Mucosa of descending colon (tissue), 3 donors: ENCODE measurements at regions not wholly inside any gene's neighbourhood (a gene's known extent, or its start where the extent isn't known, plus 50 kb on each side); places are given as distances from the start of the nearest gene placed in this dataset.

Source experiments
- ATAC-seq: fragments of 200-7000 bp; cut with Tn5 transposase; one replicate; pipeline ENCODE4 v1.9.1; 2020; ENCODE audit warnings: mild to moderate bottlenecking, moderate library complexity
- DNase-seq, 3 donors: peaks; one replicate each; pipeline ENCODE4 v3.0.0-alpha.2; 2020
- H3K36me3 ChIP-seq: fragments of 200-600 bp; one replicate; pipeline ENCODE4 v1.8.0; 2021; ENCODE audit warnings: low read depth, mild to moderate bottlenecking
- H3K4me1 ChIP-seq: fragments of 200-600 bp; one replicate; pipeline ENCODE4 v1.8.0; 2021; ENCODE audit warnings: low read depth, mild to moderate bottlenecking
- H3K4me3 ChIP-seq: fragments of 200-600 bp; one replicate; pipeline ENCODE4 v1.8.0; 2021; ENCODE audit warnings: mild to moderate bottlenecking
- H3K9me3 ChIP-seq: fragments of 200-600 bp; one replicate; pipeline ENCODE4 v1.8.0; 2021; ENCODE audit warnings: mild to moderate bottlenecking
- CTCF ChIP-seq: fragments of 200-600 bp; IDR thresholded peaks from one replicate; pipeline ENCODE4 v1.8.0; 2022; ENCODE audit warnings: antibody characterized with exemption, mild to moderate bottlenecking
- intact Hi-C, 2 donors: fragments of 100-400 bp; cut with DNase I in 1 of 2; cut with micrococcal nuclease in 1 of 2; formaldehyde crosslinking; loops; one replicate each; pipeline versions ENCODE4 v1.11.0 to v1.11.1; 2022; cut with DNase I, micrococcal nuclease
- donor health status: DM: no; HTN: no; CAD: no; lungs with moderate emphysema.
- donor health status: DM: no; HTN: no; CAD: no.
- donor health status: DM: no; HTN: yes; CAD: no.

- intact Hi-C loops, result no loop called here
- Histone ChIP-seq H3K36me3 (no peaks in the 10 kb centered on the region), H3K4me3 (no peak overlapping the region), H3K9me3 (no peaks in the 10 kb centered on the region), H3K4me1 (no peaks in the 10 kb centered on the region)
- ATAC-seq, result no peak
- no peak for DNase-seq
- no peak for TF ChIP-seq CTCF
Measured at GRCh38 chr6:139647016-139647415, 272.6 kb upstream of the CITED2 start.

DNA sequence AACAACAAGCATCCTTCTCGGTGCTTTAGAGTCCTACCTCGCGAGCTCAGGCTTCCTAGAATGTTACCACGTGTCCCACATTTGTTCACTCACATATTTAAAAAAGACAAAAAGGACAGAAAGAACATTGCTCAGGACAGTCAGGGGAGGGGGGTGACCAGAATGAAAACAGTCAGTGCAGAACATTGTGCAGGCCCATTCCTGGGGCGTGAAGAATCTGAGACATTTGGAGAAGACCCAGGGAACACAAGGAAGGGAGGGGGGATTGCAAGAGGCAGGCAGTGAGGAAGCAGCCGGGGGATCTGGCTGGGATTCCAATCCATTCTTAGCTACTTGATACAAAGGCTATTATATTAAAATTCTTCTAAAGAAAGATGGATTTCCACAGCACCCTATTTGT is 270.4 kb upstream of the CITED2 start:
- DNase-seq, result no peak
- Histone ChIP-seq H3K4me3 (no peak overlapping the region), H3K4me1 (no peaks in the 10 kb centered on the region), H3K36me3 (no peaks in the 10 kb centered on the region), H3K9me3 (no peaks in the 10 kb centered on the region)
- no peak for ATAC-seq
- intact Hi-C loops, result no loop called here
- TF ChIP-seq CTCF, result no peak

- intact Hi-C loops, result no loop called here
Measured at GRCh38 chr6:139643986-139644385, 269.5 kb upstream of the CITED2 start.

GRCh38 chr6:139642346-139642745 is 267.9 kb upstream of the CITED2 start:
- no peak for TF ChIP-seq CTCF
- Histone ChIP-seq H3K4me3 (no peak overlapping the region), H3K36me3 (no peaks in the 10 kb centered on the region), H3K4me1 (no peaks in the 10 kb centered on the region), H3K9me3 (no peaks in the 10 kb centered on the region)
- no peak for ATAC-seq
- no peak for DNase-seq
- intact Hi-C loops, result no loop called here

More at GRCh38 chr6:139643986-139644385, 269.5 kb upstream of the CITED2 start:
- DNase-seq, result no peak
- no peak for ATAC-seq
- Histone ChIP-seq H3K4me1 (no peaks in the 10 kb centered on the region), H3K4me3 (no peak overlapping the region), H3K36me3 (no peaks in the 10 kb centered on the region), H3K9me3 (no peaks in the 10 kb centered on the region)
- TF ChIP-seq CTCF, result no peak

DNA sequence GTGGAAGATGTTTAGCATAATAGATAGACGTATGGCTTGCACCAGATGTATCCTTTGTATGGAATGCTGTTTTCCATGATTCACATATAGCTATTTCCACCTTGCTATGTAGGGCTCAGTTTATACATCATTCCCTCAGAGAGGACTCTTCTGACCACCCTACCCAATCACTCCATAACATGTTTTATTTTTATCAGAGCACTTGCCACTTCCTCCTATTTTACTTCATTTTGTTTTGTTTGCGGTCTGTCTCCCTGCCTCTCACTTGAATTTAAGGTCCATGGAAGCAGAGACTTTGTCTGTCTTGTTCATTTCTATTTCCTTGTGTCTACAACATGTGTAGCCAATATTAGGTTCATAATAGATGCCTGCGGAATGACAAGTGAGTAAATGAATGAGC is 266.9 kb upstream of the CITED2 start:
- DNase-seq (no peak), ATAC-seq (no peak)
- intact Hi-C loops, result no loop called here
- Histone ChIP-seq H3K4me1 (no peaks in the 10 kb centered on the region), H3K9me3 (no peaks in the 10 kb centered on the region), H3K36me3 (no peaks in the 10 kb centered on the region), H3K4me3 (no peak overlapping the region)
- TF ChIP-seq CTCF, result no peak

- Histone ChIP-seq H3K4me3 (no peak overlapping the region), H3K9me3 (no peaks in the 10 kb centered on the region), H3K36me3 (no peaks in the 10 kb centered on the region), H3K4me1 (no peaks in the 10 kb centered on the region)
- ATAC-seq (no peak), DNase-seq (no peak)
- no peak for TF ChIP-seq CTCF
- intact Hi-C loops, result no loop called here
Measured at GRCh38 chr6:139640921-139641320, 266.5 kb upstream of the CITED2 start.
